ENCODE measurements at regions not wholly inside any gene's neighbourhood (a gene's known extent, or its start where the extent isn't known, plus 50 kb on each side); places are given as distances from the start of the nearest gene placed in this dataset.
"Not testable (repeated sequence)": the region's sequence is repeated elsewhere in the genome, so short reads cannot be mapped to it uniquely, and the experiment has no call there.

DNA sequence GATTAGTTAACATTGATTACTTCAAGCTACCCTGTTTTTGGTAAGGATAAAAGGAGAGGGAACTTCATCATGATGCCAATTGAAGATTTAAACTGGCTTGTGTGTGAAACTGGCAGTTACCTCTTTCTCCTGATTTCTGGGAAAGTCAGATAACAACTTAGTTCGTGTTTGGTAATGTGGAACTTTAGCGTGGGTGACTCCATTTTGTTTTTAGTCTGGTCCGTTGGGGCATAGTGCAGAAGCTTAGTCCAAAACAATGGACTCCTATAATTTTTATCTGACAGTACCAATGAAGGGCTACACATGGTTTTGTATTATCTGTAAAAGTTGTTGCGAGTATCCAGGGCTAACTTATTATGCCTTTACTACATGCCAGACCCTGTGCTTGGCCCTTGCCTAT, 294.9 kb downstream of the GUCY2F start:
- in situ Hi-C loops (cut with HindIII; ENCODE audit: low pct_ligation_motif_present, low pct_unique_long_range_greater_than_20kb, low sequenced_read_pairs): no loop called here
- DNase-seq: no peak

DNA sequence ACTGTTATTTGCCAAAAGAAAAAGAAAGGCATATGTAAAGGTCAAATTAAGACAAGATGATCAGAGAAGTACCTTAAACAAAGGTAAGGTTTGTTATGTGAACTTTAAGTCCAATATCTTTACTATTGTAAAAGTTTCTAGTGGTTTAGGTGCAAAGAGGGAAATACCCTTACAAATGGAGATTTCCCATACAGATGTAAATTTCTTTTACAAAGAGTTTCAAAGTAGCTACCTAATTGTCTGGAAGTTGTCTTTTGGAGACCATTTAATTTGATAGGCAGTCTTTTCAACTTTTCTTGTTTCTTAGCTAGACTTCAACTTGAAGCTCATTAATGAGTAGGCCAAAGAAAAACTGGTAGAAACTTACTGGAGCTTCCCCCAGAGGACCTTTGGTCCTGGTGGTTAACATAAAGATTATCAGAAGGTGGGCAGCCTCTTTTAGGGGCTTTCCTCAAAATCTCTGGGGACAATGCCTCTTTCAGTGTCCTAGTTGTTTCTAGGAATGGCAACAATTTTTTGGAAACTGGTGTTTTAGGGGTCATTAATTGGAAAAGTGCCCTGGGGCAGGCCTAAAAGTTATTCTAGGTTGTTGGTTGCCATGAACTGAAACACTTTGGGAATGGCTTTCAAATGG, 297.3 kb downstream of the GUCY2F start:
- DNase-seq: no peak
- in situ Hi-C loops (cut with HindIII; ENCODE audit: low pct_ligation_motif_present, low pct_unique_long_range_greater_than_20kb, low sequenced_read_pairs): no loop called here

DNA sequence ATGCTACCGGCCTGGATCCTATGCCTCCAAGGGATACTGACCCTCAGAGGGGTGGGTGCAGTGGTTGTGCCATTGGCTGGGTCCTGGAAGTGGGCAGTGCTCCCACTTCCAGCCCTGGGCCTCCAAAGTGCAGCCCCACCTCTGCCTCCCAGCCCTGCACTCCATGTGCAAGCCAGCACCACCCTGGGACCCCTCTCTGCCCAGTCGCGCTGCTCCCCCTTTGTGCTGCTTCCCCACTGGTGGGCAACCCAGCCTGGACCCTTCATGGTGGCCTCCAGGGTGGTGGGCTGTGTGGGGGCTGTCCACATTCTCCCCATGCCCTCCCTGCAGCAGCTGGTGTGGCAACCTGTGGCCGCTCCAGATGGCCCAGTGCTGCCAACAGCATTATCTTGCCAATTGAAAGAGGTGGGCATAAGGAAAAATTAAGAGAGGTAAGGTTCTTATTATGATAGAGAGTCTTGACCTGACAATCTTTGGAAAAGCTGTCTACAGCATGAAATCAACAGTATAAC, 309.7 kb downstream of the GUCY2F start:
- DNase-seq: no peak
- in situ Hi-C loops (cut with HindIII; ENCODE audit: low pct_ligation_motif_present, low pct_unique_long_range_greater_than_20kb, low sequenced_read_pairs): no loop called here

DNA sequence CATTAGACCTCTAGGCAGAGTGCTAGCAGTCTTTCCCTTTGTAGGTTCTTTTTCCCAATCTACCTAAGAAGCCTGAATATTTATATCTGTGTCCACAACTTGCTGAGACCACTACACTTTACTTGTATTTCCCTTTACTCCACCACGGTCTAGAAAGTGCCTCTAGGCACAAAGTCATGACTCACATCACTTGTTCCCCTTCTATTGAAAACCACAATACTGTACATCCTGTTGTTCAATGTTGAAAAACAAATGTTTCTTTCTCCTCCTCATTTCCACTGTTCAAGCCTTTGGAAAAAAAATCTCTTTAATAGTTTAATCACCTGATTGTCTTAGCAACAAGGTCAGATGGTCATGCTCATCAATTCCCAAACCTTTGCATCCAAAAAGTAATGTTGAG, 326.7 kb downstream of the GUCY2F start:
- no peak for DNase-seq
- in situ Hi-C loops (cut with HindIII; ENCODE audit: low pct_ligation_motif_present, low pct_unique_long_range_greater_than_20kb, low sequenced_read_pairs): no loop called here

DNA sequence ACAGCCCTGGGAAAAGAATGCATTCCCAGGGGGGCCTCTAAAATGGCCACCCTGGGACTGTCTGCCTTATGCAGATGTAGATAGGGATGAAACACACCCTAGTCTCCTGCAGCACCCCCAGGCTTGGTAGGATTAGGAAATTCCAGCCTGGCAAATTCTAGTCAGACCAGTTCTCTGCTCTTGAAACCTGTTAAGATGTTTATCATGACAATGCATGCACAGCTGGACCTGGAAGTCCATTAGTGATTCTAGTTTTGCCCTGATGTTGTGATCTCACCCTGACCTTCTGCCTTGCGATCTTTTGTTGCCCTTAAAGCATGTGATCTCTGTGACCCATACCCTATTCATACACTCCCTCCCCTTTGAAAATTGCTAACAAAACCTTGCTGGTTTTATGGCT, 337.7 kb downstream of the GUCY2F start:
- DNase-seq; in situ Hi-C loops (cut with HindIII; ENCODE audit: low pct_ligation_motif_present, low pct_unique_long_range_greater_than_20kb, low sequenced_read_pairs): not testable (repeated sequence)

DNA sequence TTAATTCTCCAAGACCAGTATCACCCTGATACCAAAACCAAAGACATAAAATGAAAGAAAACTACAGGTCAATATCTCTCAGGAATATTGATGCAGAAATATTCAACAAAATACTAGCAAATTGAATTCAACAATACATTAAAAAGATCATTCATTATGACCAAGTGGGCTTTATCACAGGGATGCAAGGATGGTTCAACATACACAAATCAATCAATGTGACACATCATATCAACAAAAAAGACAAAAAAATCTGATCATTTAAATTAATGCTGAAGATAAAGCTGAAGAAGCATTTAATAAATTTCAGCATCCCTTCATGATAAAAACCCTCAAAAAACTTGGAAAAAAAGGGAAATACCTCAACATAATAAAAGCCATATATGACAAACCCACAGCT, 341.4 kb downstream of the GUCY2F start:
- DNase-seq: no peak
- in situ Hi-C loops (cut with HindIII; ENCODE audit: low pct_ligation_motif_present, low pct_unique_long_range_greater_than_20kb, low sequenced_read_pairs): no loop called here

DNA sequence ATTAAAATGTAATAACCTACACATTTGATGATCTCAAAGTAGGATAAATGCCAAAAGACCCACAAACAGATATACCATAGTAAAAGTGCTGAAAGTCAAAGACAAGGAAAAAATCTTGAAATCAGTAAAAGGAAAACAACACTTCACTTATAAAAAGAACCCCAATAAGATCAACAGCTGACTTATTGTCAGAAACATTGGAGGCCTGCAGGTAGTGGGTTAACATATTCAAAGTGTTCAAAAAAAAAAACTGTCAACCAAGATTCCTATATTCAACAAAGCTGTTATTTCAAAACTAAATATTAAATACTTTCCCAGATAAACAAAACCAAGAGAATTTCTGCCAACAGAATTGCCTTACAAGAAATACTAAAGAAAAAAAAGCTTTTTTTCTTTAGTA, 347.1 kb downstream of the GUCY2F start:
- in situ Hi-C loops (cut with HindIII; ENCODE audit: low pct_ligation_motif_present, low pct_unique_long_range_greater_than_20kb, low sequenced_read_pairs): no loop called here
- no peak for DNase-seq

DNA sequence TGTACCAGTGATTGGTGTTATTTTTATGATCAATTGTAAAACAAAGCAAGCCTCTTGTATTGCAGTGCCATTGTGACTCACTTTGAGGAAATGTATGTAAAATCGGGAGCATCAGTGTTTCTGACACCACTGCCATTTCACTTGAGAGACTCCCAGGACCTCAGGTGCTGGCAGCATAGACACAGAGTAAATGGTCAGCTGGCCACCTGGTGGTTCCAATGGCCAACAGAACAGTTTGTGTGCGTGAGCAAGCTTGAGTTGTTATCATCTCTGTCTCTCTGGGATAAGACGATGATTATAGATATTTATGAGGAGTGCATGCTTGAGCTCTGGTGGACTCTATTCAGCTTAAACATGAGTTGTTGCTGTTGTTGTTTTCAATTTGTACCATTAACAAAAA, 356.6 kb downstream of the GUCY2F start:
- no peak for DNase-seq
- in situ Hi-C loops (cut with HindIII; ENCODE audit: low pct_ligation_motif_present, low pct_unique_long_range_greater_than_20kb, low sequenced_read_pairs): no loop called here

DNA sequence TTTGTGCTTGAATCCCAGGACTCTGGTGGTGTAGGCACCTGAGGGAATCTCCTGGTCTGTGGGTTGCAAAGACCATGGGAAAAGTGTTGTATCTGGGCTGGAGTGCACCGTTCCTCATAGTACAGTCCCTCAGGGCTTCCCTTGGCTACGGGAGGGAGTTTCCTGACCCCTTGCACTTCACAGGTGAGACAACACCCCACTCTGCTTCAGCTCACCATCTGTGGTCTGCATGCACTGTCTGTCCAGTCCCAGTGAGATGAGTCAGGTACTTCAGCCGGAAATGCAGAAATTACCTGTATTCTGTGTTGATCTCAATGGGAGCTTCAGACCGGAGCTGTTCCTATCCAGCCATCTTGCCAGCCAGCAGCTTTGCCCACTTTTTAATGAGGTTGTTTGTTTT, 353.0 kb upstream of the IRS4 start:
- in situ Hi-C loops (cut with HindIII; ENCODE audit: low pct_ligation_motif_present, low pct_unique_long_range_greater_than_20kb, low sequenced_read_pairs): no loop called here

DNA sequence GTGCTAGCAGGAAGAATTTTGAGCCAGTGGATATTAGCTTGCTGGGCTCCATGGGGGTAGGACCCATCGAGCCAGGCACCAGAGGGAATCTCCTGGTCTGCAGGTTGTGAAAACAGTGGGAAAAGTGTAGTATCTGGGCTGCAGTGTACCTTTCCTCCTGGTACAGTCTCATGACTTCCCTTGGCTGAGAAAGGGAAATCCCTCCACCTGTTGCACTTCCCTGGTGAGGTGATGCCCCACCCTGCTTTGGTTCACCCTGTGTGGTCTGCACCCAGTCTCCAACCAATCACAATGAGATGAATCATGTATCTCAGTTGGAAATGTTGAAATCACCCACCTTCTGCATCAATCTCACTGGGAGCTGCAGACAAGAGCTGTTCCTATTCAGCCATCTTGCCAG, 341.4 kb upstream of the IRS4 start:
- in situ Hi-C loops (cut with HindIII; ENCODE audit: low pct_ligation_motif_present, low pct_unique_long_range_greater_than_20kb, low sequenced_read_pairs): no loop called here

More for the DNA sequence above, 353.0 kb upstream of the IRS4 start:
- DNase-seq: no peak

DNA sequence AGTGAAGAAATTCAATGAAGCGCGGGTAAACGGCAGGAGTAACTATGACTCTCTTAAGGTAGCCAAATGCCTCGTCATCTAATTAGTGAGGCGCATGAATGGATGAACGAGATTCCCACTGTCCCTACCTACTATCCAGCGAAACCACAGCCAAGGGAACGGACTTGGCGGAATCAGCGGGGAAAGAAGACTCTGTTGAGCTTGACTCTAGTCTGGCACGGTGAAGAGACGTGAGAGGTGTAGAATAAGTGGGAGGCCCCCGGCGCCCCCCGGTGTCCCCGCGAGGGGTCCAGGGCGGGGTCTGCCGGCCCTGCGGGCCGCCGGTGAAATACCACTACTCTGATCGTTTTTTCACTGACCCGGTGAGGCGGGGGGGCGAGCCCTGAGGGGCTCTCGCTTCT, 317.8 kb upstream of the IRS4 start:
- in situ Hi-C loops (cut with HindIII; ENCODE audit: low pct_ligation_motif_present, low pct_unique_long_range_greater_than_20kb, low sequenced_read_pairs); DNase-seq: not testable (repeated sequence)

More for the DNA sequence above, 341.4 kb upstream of the IRS4 start:
- DNase-seq: no peak

DNA sequence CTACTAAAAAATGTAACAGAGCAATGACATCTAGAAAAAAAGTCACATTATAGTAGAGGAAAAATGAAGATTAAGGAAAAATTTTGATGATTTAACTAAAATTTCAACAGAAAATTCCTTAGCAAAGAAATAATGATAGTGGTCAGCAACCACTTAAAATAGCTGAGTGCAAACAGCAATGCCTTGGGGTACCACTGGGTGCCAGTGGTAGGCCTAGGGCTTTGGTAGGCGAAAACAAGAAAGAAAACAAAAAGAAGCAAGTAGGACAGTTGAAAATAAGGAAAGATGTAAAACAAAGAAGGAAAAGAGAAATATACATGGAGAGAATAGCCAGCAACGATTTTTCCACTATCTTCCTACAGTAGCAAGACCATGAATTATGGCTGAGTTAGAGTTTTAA, 313.5 kb upstream of the IRS4 start:
- in situ Hi-C loops (cut with HindIII; ENCODE audit: low pct_ligation_motif_present, low pct_unique_long_range_greater_than_20kb, low sequenced_read_pairs): no loop called here
- no peak for DNase-seq

DNA sequence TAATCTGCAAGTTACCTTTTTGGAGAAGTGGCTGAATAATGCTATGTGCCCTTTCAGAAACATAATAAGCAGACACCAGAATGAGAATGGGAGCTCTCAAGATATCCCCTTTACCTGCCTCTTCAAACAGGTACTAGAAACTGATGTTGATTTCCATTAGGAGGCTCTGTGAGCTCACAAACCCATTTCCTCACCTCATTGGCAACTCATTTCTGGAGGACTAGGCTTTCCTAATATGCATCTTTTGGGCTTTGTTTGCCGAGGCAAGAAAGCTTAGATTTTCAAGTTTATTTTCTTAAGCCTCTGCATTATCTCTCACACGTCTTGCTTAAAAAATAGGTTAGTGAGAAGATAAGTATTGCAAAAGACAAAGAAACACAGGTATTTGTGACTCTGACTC, 313.1 kb upstream of the IRS4 start:
- no peak for DNase-seq
- in situ Hi-C loops (cut with HindIII; ENCODE audit: low pct_ligation_motif_present, low pct_unique_long_range_greater_than_20kb, low sequenced_read_pairs): no loop called here

DNA sequence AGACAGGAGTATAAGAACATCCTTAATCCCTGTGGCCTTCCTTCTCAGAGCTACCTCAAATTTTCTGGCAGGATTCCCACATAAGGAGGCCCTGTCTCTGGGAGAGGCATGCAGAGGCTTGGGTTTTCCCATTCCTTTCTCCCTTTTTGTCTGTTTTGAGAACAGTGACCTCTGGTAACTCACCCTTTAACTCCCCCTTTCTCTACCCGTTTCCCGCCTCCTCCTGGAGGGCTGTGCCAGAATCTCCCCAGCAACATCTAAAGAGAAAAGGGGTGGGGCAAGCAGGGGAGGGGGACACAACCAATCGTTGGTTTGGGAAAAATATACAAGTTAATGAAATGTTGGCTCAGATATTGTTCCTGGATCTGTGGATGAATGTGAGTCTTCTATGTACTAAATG, 303.7 kb upstream of the IRS4 start:
- in situ Hi-C loops (cut with HindIII; ENCODE audit: low pct_ligation_motif_present, low pct_unique_long_range_greater_than_20kb, low sequenced_read_pairs): no loop called here
- DNase-seq: no peak

DNA sequence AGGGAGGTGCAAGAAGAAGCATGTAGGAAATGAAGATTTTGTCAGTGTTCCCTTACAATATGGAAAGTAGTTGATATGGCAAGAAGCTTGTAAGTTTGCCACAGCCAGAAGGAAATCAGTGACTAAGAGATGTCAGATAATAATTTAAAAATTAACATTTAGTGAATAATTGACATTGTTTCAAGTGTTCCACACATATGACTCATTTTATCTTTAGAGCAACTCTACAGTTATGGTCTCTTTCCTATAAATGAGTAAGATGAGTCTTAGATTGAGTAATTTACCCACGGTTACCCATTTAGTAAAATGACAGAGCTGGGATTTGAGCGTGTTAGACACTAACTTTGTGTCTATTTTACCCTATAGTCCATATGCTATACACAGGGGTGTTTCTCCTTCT, 300.3 kb upstream of the IRS4 start:
- peak; percentile 43 for DNase-seq
- in situ Hi-C loops (cut with HindIII; ENCODE audit: low pct_ligation_motif_present, low pct_unique_long_range_greater_than_20kb, low sequenced_read_pairs): no loop called here

DNA sequence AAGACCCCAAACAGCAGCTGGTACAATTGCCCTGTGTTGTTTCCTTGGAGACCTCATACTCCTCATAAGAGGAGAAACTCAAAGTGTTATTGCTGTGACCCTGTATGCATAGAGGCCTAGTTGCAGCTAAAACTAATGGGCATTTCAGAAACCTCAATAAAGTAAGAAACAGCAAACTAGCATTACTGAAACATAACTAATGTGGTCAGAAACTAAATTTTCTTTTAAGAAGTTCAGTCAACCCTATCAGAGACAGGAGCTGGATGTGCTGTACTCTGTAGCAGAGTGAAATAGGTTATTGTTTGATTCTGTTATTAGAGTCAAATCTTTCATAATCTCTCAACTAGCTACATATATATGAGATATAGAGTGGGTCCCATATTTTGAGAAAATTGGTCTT, 257.5 kb upstream of the IRS4 start:
- in situ Hi-C loops (cut with HindIII; ENCODE audit: low pct_ligation_motif_present, low pct_unique_long_range_greater_than_20kb, low sequenced_read_pairs): no loop called here
- no peak for DNase-seq

DNA sequence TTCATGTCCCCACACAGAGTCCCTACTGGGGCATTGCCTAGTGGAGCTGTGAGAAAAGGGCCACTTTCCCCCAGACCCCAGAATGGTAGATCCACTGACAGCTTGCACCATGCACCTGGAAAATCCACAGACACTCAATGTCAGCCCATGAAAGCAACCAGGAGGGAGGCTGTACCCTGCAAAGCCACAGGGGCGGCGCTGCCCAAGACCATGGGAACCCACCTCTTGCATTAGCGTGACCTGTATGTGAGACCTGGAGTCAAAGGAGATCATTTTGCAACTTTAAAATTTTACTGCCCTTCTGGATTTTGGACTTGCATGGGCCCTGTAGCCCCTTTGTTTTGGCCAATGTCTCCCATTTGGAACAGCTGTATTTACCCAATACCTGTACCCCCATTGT, 236.5 kb upstream of the IRS4 start:
- in situ Hi-C loops (cut with HindIII; ENCODE audit: low pct_ligation_motif_present, low pct_unique_long_range_greater_than_20kb, low sequenced_read_pairs); DNase-seq: not testable (repeated sequence)

DNA sequence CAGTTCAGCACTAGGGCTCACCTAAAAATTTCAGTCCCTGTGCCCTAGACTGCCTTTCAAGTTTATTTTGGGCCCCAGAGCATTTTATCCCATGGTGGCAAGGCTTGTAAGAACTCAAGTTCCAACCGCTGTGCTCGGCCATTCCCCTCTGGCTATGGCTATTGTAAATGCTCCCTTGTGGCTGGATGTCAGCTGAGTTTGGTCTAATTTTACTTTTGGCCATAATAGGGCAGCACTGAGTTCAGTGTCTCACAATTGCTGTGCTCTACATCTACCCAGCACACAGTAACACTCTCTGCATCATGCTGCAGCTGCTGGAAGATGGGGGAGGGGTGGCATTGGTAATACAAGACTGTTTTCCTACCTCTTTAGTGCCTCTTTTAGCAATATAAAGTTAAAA, 210.8 kb upstream of the IRS4 start:
- in situ Hi-C loops (cut with HindIII; ENCODE audit: low pct_ligation_motif_present, low pct_unique_long_range_greater_than_20kb, low sequenced_read_pairs): no loop called here
- no peak for DNase-seq

DNA sequence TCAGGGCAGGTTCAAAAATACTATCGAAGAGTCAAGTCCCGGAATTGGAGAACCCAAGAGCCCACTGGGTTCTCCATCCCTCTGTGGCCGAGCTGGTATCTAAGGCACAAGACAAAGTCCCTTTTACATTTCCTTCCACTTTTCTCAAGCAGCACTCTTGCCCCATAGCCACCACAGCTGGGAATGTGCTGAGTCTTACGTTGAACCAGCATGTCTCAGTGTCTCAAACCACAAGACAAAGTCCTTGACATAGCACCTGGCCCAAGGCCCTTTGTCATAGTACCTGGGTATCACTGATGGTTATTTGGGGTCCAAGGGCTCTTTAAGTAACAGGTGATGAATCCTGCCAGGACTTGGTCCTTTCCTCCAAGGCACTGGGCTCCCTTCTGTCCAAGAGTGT, 210.2 kb upstream of the IRS4 start:
- DNase-seq: no peak
- in situ Hi-C loops (cut with HindIII; ENCODE audit: low pct_ligation_motif_present, low pct_unique_long_range_greater_than_20kb, low sequenced_read_pairs): no loop called here

DNA sequence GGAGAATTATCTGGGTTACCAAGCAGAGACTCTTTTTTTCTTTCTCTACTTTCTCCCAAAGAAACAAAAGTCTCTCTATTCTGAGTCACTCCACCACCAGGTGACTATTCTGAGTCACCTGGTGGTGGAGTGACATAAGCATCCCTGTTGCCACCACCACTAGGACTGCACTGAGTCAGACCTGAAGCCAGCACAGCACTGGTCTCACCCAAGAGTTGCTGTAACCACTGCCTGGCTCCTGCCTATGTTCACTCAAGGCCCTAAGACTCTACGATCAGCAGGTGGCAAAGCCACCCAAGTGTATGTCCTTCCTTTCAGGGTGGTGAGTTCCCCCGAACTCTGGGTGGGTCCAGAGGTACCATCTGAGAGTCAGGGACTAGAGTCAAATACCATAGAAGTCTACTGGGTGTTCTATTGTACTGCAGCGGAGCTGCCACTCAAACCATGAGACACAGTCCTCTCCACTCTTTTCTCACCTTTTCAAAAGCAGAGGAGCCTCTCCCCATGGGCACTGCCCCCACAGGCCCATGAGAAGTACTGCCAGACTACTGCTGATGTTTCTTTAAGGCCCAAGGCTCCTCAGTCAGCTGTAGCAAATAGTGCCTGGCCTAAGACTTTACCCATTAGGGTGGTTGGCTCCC, 209.6 kb upstream of the IRS4 start:
- in situ Hi-C loops (cut with HindIII; ENCODE audit: low pct_ligation_motif_present, low pct_unique_long_range_greater_than_20kb, low sequenced_read_pairs): no loop called here
- DNase-seq: no peak

Measured in ACHN (cell line).